GM12892 (cell line): ENCODE measurements at regions not wholly inside any gene's neighbourhood (a gene's known extent, or its start where the extent isn't known, plus 50 kb on each side); places are given as distances from the start of the nearest gene placed in this dataset.

ENCODE experiments used
- POLR2A ChIP-seq: IDR thresholded peaks from 2 replicates; pipeline ENCODE4 v1.6.1; 2011; ENCODE audit warnings: low read depth, low read length, control low read depth
- POLR2AphosphoS5 ChIP-seq: IDR thresholded peaks from 2 replicates; pipeline ENCODE4 v1.6.1; 2011; ENCODE audit warnings: low read depth, low read length, control low read depth

DNA sequence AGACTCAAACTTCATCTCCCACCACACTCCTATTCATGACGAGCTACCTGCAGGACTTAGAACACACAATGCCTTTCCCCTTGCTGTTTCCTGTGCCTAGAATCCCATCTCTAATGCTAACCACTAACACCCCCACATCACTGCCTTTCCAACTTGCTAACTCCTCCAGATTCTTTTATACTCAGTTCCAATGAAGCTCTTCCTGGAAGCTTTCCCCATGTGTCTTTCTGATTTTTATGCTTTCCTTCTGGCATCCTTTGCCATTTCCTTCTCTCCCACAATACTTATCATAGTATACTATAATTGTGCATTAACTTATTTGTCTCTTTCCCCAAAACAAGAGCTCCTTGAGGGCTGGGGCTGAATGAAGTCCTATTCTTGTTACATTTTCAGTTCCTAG, 115.3 kb upstream of the PLPPR1 start:
- TF ChIP-seq POLR2AphosphoS5 (no peak), POLR2A (no peak)
